Prostate gland (tissue), 2 donors: ENCODE measurements at regions not wholly inside any gene's neighbourhood (a gene's known extent, or its start where the extent isn't known, plus 50 kb on each side); places are given as distances from the start of the nearest gene placed in this dataset.

Experiments used
- DNase-seq: peaks from one replicate; pipeline ENCODE4 v3.0.0-alpha.2; 2019; ENCODE audit warnings: low spot score
- H3K27ac ChIP-seq, 2 donors: fragments of 200-600 bp; sonication (generic); 2 replicates each; pipeline ENCODE4 v1.5.1; 2017 to 2019
- H3K27me3 ChIP-seq: fragments of 200-600 bp; sonication (generic); replicated peaks from 2 replicates; pipeline ENCODE4 v1.5.1; 2019; ENCODE audit not compliant: insufficient read depth
- H3K36me3 ChIP-seq, 2 donors: fragments of 200-600 bp; sonication (generic); 1 replicate in 1 of 2; 2 replicates in 1 of 2; pipeline versions ENCODE4 v1.5.1 to v1.8.1; 2017 to 2019
- H3K4me1 ChIP-seq: fragments of 200-600 bp; sonication (generic); replicated peaks from 2 replicates; pipeline ENCODE4 v1.5.1; 2019
- H3K4me3 ChIP-seq, 2 donors: fragments of 200-600 bp; sonication (generic); 2 replicates each; pipeline ENCODE4 v1.5.1; 2017 to 2019
- H3K9me3 ChIP-seq: fragments of 200-600 bp; sonication (generic); 2 replicates; pipeline ENCODE4 v1.5.1; 2017
- CTCF ChIP-seq, 4 experiments: fragments of 200-600 bp in 2 of 4; fragments of 450-650 bp in 2 of 4; sonication (generic) in 2 of 4; IDR thresholded peaks; 1 replicate in 3 of 4; 2 replicates in 1 of 4; pipeline ENCODE4 v1.5.1; 2016 to 2019; ENCODE audit warnings: antibody characterized with exemption in 4 of 4, mild to moderate bottlenecking in 2 of 4, moderate library complexity in 2 of 4
- POLR2A ChIP-seq: fragments of 450-650 bp; IDR thresholded peaks from one replicate; pipeline ENCODE4 v1.6.1; 2016; ENCODE audit warnings: antibody characterized with exemption, mild to moderate bottlenecking
- POLR2AphosphoS5 ChIP-seq: sonication (generic); formaldehyde crosslinking; IDR thresholded peaks from one replicate; pipeline ENCODE4 v1.6.1; 2017; ENCODE audit warnings: antibody characterized with exemption
- WGBS: methylation state at CpG from one replicate; pipeline ENCODE4 v1.1.5; 2018; 5-methylcytosine and 5-hydroxymethylcytosine counted together
- intact Hi-C: fragments of 100-400 bp; cut with DNase I; formaldehyde crosslinking; loops from one replicate; pipeline ENCODE4 v1.14.2; 2022

GRCh38 chr17:62322313-62322712 is 58.0 kb upstream of the EFCAB3 start:
- H3K4me3 ChIP-seq, result no peak overlapping the region
- no peaks in the 10 kb centered on the region for H3K36me3 ChIP-seq
- WGBS, result 96% methylated on average over 7 of the region's 7 CpGs
- DNase-seq, result no peak
- no peaks in the 10 kb centered on the region for H3K4me1 ChIP-seq
- H3K9me3 ChIP-seq, result no peaks in the 10 kb centered on the region
- H3K27me3 ChIP-seq, result no peaks in the 10 kb centered on the region
- no peak overlapping the region for H3K27ac ChIP-seq
- intact Hi-C loops, result no loop called here
- TF ChIP-seq POLR2AphosphoS5 (no peak), POLR2A (no peak), CTCF (IDR thresholded peaks at IDR 0.05) (no peak)

DNA sequence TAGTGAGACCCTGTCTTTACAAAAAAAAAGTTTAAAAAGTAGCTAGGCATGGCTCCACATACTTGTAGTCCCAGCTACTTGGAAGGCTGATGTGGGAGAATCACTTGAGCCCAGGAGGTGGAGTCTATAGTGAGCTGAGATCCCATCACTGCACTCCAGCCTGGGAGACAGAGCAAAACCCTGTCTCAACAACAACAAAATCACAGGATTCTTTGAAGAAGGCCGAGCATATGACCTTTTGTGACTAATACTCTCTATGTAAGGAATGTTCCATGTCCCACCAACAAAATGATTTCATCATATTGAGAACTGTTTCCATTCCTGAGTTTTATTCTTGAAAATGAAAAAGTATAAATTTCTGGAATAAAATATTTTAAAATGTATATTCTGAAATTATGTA is 58.9 kb upstream of the EFCAB3 start:
- no peak for DNase-seq
- WGBS, result 41% methylated on average over 1 of the region's 1 CpG
- Histone ChIP-seq H3K27ac (no peak overlapping the region), H3K4me1 (no peaks in the 10 kb centered on the region), H3K4me3 (no peak overlapping the region), H3K9me3 (no peaks in the 10 kb centered on the region), H3K27me3 (no peaks in the 10 kb centered on the region), H3K36me3 (no peaks in the 10 kb centered on the region)
- intact Hi-C loops, result no loop called here
- no peak for TF ChIP-seq POLR2AphosphoS5
- TF ChIP-seq POLR2A, result no peak
- TF ChIP-seq CTCF (IDR thresholded peaks at IDR 0.05), result no peak

DNA sequence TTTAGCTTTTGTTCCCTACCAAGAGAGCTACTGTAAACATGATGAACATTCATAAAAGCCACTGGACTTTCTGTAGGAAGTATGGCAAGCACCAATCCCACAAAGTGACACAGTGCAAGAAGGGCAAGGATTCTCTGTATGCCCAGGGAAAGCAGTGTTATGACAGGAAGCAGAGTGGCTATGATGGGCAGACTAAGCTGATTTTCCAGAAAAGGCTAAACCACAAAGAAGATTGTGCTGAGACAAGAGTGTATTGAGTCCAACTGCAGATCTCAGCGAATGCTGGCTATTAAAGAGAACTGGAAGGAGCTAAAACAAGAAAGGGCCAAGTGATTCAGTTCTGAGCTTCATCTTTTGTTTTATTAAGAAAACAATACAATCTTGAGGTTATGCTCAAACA is 60.5 kb upstream of the EFCAB3 start:
- Histone ChIP-seq H3K27me3 (no peaks in the 10 kb centered on the region), H3K27ac (no peak overlapping the region), H3K36me3 (no peaks in the 10 kb centered on the region), H3K4me1 (no peaks in the 10 kb centered on the region), H3K9me3 (no peaks in the 10 kb centered on the region), H3K4me3 (no peak overlapping the region)
- WGBS, result 64% methylated on average over 1 of the region's 1 CpG
- no peak for DNase-seq
- intact Hi-C loops, result no loop called here
- no peak for TF ChIP-seq CTCF (IDR thresholded peaks at IDR 0.05)
- TF ChIP-seq POLR2A, result no peak
- no peak for TF ChIP-seq POLR2AphosphoS5

- no peak for TF ChIP-seq POLR2AphosphoS5
- TF ChIP-seq POLR2A, result no peak
- no peak for TF ChIP-seq CTCF (IDR thresholded peaks at IDR 0.05)
- no peaks in the 10 kb centered on the region for H3K36me3 ChIP-seq
- H3K4me3 ChIP-seq, result no peak overlapping the region
- intact Hi-C loops, result no loop called here
- no peak for DNase-seq
- no peaks in the 10 kb centered on the region for H3K4me1 ChIP-seq
- no peak overlapping the region for H3K27ac ChIP-seq
- H3K27me3 ChIP-seq, result no peaks in the 10 kb centered on the region
- no peaks in the 10 kb centered on the region for H3K9me3 ChIP-seq
These were observed 71.0 kb upstream of the EFCAB3 start for GRCh38 chr17:62309396-62309795.

- DNase-seq, result no peak
- intact Hi-C loops, result no loop called here
- Histone ChIP-seq H3K9me3 (no peaks in the 10 kb centered on the region), H3K4me1 (no peaks in the 10 kb centered on the region), H3K4me3 (no peak overlapping the region), H3K27ac (no peak overlapping the region), H3K27me3 (no peaks in the 10 kb centered on the region), H3K36me3 (no peaks in the 10 kb centered on the region)
- WGBS, result 5% methylated on average over 2 of the region's 2 CpGs
- TF ChIP-seq POLR2AphosphoS5, result no peak
- TF ChIP-seq POLR2A, result no peak
- TF ChIP-seq CTCF (IDR thresholded peaks at IDR 0.05), result no peak
These were observed 73.2 kb upstream of the EFCAB3 start for GRCh38 chr17:62307196-62307595.
